ENCODE measurements at regions not wholly inside any gene's neighbourhood (a gene's known extent, or its start where the extent isn't known, plus 50 kb on each side); places are given as distances from the start of the nearest gene placed in this dataset.

- no peak for DNase-seq (ENCODE audit: low read depth)
- no peak overlapping the region for H3K4me3 ChIP-seq (ENCODE audit: low read depth, low read length)
- no peak for TF ChIP-seq CTCF (conservative IDR thresholded peaks at IDR 0.05; ENCODE audit: low read depth, low read length)
Observed at GRCh38 chr14:104507443-104507842, 72.1 kb upstream of the C14orf180 start.

- no peak overlapping the region for H3K4me3 ChIP-seq (ENCODE audit: low read depth, low read length)
- DNase-seq (ENCODE audit: low read depth): no peak
- TF ChIP-seq CTCF (conservative IDR thresholded peaks at IDR 0.05; ENCODE audit: low read depth, low read length): no peak
Observed at GRCh38 chr14:104509673-104510072, 69.9 kb upstream of the C14orf180 start.

GRCh38 chr14:104510216-104510615, 69.3 kb upstream of the C14orf180 start:
- no peak for TF ChIP-seq CTCF (conservative IDR thresholded peaks at IDR 0.05; ENCODE audit: low read depth, low read length)
- H3K4me3 ChIP-seq (ENCODE audit: low read depth, low read length): no peak overlapping the region
- DNase-seq (ENCODE audit: low read depth): no peak

- no peak for TF ChIP-seq CTCF (conservative IDR thresholded peaks at IDR 0.05; ENCODE audit: low read depth, low read length)
- DNase-seq (ENCODE audit: low read depth): no peak
- no peak overlapping the region for H3K4me3 ChIP-seq (ENCODE audit: low read depth, low read length)
Observed at GRCh38 chr14:104510794-104511611, 68.6 kb upstream of the C14orf180 start.

- no peak for TF ChIP-seq CTCF (conservative IDR thresholded peaks at IDR 0.05; ENCODE audit: low read depth, low read length)
- no peak for DNase-seq (ENCODE audit: low read depth)
Observed at GRCh38 chr14:104512061-104512460, 67.5 kb upstream of the C14orf180 start.

GRCh38 chr14:104512771-104513640, 66.6 kb upstream of the C14orf180 start:
- DNase-seq (ENCODE audit: low read depth): no peak
- no peak for TF ChIP-seq CTCF (conservative IDR thresholded peaks at IDR 0.05; ENCODE audit: low read depth, low read length)
- no peak overlapping the region for H3K4me3 ChIP-seq (ENCODE audit: low read depth, low read length)

More at GRCh38 chr14:104512061-104512460, 67.5 kb upstream of the C14orf180 start:
- H3K4me3 ChIP-seq (ENCODE audit: low read depth, low read length): no peak overlapping the region

Data from epithelial cell of proximal tubule (primary cell).